ENCODE measurements at regions not wholly inside any gene's neighbourhood (a gene's known extent, or its start where the extent isn't known, plus 50 kb on each side); places are given as distances from the start of the nearest gene placed in this dataset.

GRCh38 chr12:33531261-33531660, 91.6 kb upstream of the SYT10 start:
- Histone ChIP-seq H3K36me3 (no peaks in the 10 kb centered on the region), H3K27ac (no peak overlapping the region), H3K9me3 (no peaks in the 10 kb centered on the region), H3K4me3 (no peak overlapping the region), H3K4me1 (no peaks in the 10 kb centered on the region), H3K27me3 (no peaks in the 10 kb centered on the region)
- no peak for TF ChIP-seq CTCF (IDR thresholded peaks at IDR 0.05)
- intact Hi-C loops (cut with DNase I), result no loop called here
- 69 to 73% methylated on average over 8 of the region's 8 CpGs for WGBS, 2 donors
- no peak for DNase-seq
- no peak for ATAC-seq

DNA sequence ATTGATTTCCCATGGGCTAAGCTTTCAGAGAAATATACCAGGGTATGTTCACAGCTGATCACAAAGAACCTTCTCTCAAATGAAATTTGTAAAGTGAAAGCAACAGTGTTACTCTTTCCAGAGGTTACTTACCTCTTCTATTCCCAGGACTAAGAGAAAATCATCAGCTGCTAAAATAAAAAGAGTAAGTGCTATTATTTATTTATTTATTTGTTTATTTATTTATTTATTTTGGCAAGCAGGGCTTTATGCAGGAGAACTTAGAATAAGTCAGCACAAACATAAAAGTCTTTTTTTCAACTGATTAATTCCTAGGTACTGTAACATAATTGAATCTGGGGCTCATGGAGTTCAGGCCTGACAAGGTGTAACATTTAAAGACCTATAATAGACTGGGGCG, 93.9 kb upstream of the SYT10 start:
- intact Hi-C loops (cut with DNase I), result no loop called here
- WGBS, 2 donors, result 89 to 94% methylated on average over 1 of the region's 1 CpG

DNA sequence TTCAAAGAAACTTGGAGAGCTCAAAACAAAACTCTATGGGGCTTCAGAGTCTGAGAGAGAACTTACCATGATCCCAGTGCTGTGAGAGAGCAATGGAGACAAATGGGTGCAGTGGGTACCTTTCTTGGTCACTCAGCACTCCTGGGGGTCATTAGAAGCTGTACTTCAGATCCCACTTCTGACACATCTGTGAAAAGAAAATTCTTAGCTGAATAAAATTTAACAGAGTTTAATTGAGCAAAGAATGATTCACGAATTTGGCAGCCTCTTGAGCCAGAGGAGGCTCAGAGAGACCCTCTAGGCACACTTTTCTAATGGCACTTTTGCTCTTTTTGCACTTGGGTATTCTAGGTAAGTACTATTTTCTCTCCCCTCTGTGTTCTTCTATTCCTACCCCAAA, 96.8 kb upstream of the SYT10 start:
- Histone ChIP-seq H3K36me3 (no peaks in the 10 kb centered on the region), H3K4me3 (no peak overlapping the region), H3K27me3 (no peaks in the 10 kb centered on the region), H3K9me3 (peaks cover 0 to 7% (median 0%) of the 10 kb centered on the region in 11 donors), H3K4me1 (no peaks in the 10 kb centered on the region), H3K27ac (no peak overlapping the region)
- intact Hi-C loops (cut with DNase I), result no loop called here
- ATAC-seq, result no peak
- 43 to 47% methylated on average over 1 of the region's 1 CpG for WGBS, 2 donors
- no peak for TF ChIP-seq CTCF (IDR thresholded peaks at IDR 0.05)
- no peak for DNase-seq

More for the DNA sequence above, 93.9 kb upstream of the SYT10 start:
- ATAC-seq (no peak), DNase-seq (no peak)
- TF ChIP-seq CTCF (IDR thresholded peaks at IDR 0.05), result no peak
- Histone ChIP-seq H3K4me1 (no peaks in the 10 kb centered on the region), H3K9me3 (no peaks in the 10 kb centered on the region), H3K27me3 (no peaks in the 10 kb centered on the region), H3K4me3 (no peak overlapping the region), H3K27ac (no peak overlapping the region), H3K36me3 (no peaks in the 10 kb centered on the region)

DNA sequence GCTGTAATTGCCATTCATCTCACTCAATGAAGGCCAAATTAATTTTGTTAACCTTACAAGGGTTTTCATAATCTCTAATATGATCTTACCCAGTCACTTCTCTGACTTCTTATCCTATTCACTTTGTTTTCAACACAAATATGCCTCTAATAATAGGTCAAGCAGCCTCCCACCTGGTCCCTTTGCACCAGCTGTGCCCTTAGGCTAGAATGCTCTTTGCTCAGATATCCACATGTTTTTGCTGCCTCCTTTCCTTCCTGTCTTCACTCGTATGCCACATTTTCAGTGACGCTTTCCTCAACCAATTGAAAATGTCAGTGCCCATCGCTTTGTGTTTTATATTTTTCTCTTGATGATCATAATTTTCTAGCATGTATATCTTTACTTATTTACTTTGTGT, 106.4 kb upstream of the SYT10 start:
- DNase-seq, result no peak
- no peak overlapping the region for H3K27ac ChIP-seq
- intact Hi-C loops (cut with DNase I), result loop anchor here in 1 of 10 donors (5.0 kb wide), 1 partner anchor 44 kb away; no protein-coding TSS in a partner anchor
- peaks cover 0 to 27% (median 7%) of the 10 kb centered on the region in 11 donors for H3K9me3 ChIP-seq
- TF ChIP-seq CTCF (IDR thresholded peaks at IDR 0.05), result no peak
- no peak for ATAC-seq
- no peaks in the 10 kb centered on the region for H3K27me3 ChIP-seq
- H3K4me3 ChIP-seq, result no peak overlapping the region
- H3K4me1 ChIP-seq, result no peaks in the 10 kb centered on the region
- WGBS, 2 donors, result 79% methylated on average over 3 of the region's 3 CpGs
- H3K36me3 ChIP-seq, result no peaks in the 10 kb centered on the region

Data from heart right ventricle (tissue), 16 donors.